ENCODE measurements at regions not wholly inside any gene's neighbourhood (a gene's known extent, or its start where the extent isn't known, plus 50 kb on each side); places are given as distances from the start of the nearest gene placed in this dataset.

- Mint-ChIP-seq H3K9me3 (peaks cover 4% of the 10 kb centered on the region), H3K27ac (no peak overlapping the region), H3K4me3 (no peak overlapping the region), H3K27me3 (no peaks in the 10 kb centered on the region), H3K4me1 (no peaks in the 10 kb centered on the region), H3K36me3 (no peaks in the 10 kb centered on the region)
- DNase-seq: no peak
Measured at GRCh38 chr4:188197566-188197965, 58.3 kb downstream of the TRIML1 start.

GRCh38 chr4:188198982-188199792 lies 59.9 kb downstream of the TRIML1 start:
- no peak for DNase-seq
- Mint-ChIP-seq H3K27me3 (no peaks in the 10 kb centered on the region), H3K9me3 (peaks cover 6% of the 10 kb centered on the region), H3K36me3 (no peaks in the 10 kb centered on the region), H3K4me1 (no peaks in the 10 kb centered on the region), H3K27ac (no peak overlapping the region), H3K4me3 (no peak overlapping the region)

- Mint-ChIP-seq H3K27me3 (no peaks in the 10 kb centered on the region), H3K27ac (no peak overlapping the region), H3K4me3 (no peak overlapping the region), H3K9me3 (peaks cover 6% of the 10 kb centered on the region), H3K36me3 (no peaks in the 10 kb centered on the region), H3K4me1 (no peaks in the 10 kb centered on the region)
- no peak for DNase-seq
Measured at GRCh38 chr4:188201851-188202250, 62.6 kb downstream of the TRIML1 start.

- Mint-ChIP-seq H3K36me3 (no peaks in the 10 kb centered on the region), H3K9me3 (peaks cover 9% of the 10 kb centered on the region), H3K27me3 (no peaks in the 10 kb centered on the region), H3K4me1 (no peaks in the 10 kb centered on the region), H3K27ac (no peak overlapping the region), H3K4me3 (no peak overlapping the region)
- DNase-seq: no peak
Measured at GRCh38 chr4:188206783-188207182, 67.5 kb downstream of the TRIML1 start.

- peaks cover 6% of the 10 kb centered on the region for H3K9me3 Mint-ChIP-seq
- no peak overlapping the region for H3K4me3 Mint-ChIP-seq
- no peak overlapping the region for H3K27ac Mint-ChIP-seq
- H3K4me1 Mint-ChIP-seq: no peaks in the 10 kb centered on the region
- no peaks in the 10 kb centered on the region for H3K27me3 Mint-ChIP-seq
- no peak for DNase-seq
- H3K36me3 Mint-ChIP-seq: peaks cover 1% of the 10 kb centered on the region
Measured at GRCh38 chr4:188214861-188215260, 75.6 kb downstream of the TRIML1 start.

- no peaks in the 10 kb centered on the region for H3K27me3 Mint-ChIP-seq
- DNase-seq: no peak
- peaks cover 1% of the 10 kb centered on the region for H3K36me3 Mint-ChIP-seq
- H3K4me1 Mint-ChIP-seq: no peaks in the 10 kb centered on the region
- no peak overlapping the region for H3K4me3 Mint-ChIP-seq
- no peak overlapping the region for H3K27ac Mint-ChIP-seq
- peaks cover 3% of the 10 kb centered on the region for H3K9me3 Mint-ChIP-seq
Measured at GRCh38 chr4:188218392-188218791, 79.2 kb downstream of the TRIML1 start.

- Mint-ChIP-seq H3K27ac (no peak overlapping the region), H3K4me1 (no peaks in the 10 kb centered on the region), H3K9me3 (peaks cover 3% of the 10 kb centered on the region), H3K4me3 (no peak overlapping the region), H3K36me3 (peaks cover 1% of the 10 kb centered on the region), H3K27me3 (no peaks in the 10 kb centered on the region)
- no peak for DNase-seq
Measured at GRCh38 chr4:188220006-188220405, 80.8 kb downstream of the TRIML1 start.

GRCh38 chr4:188221090-188221489 lies 81.8 kb downstream of the TRIML1 start:
- H3K27me3 Mint-ChIP-seq: no peaks in the 10 kb centered on the region
- no peak for DNase-seq
- H3K4me3 Mint-ChIP-seq: no peak overlapping the region
- peaks cover 1% of the 10 kb centered on the region for H3K36me3 Mint-ChIP-seq
- H3K27ac Mint-ChIP-seq: no peak overlapping the region
- H3K4me1 Mint-ChIP-seq: no peaks in the 10 kb centered on the region
- H3K9me3 Mint-ChIP-seq: peaks cover 3% of the 10 kb centered on the region

GRCh38 chr4:188228279-188228678 lies 89.0 kb downstream of the TRIML1 start:
- Mint-ChIP-seq H3K27ac (no peak overlapping the region), H3K4me3 (no peak overlapping the region), H3K4me1 (no peaks in the 10 kb centered on the region), H3K27me3 (no peaks in the 10 kb centered on the region), H3K9me3 (no peaks in the 10 kb centered on the region), H3K36me3 (no peaks in the 10 kb centered on the region)
- no peak for DNase-seq

GRCh38 chr4:188232428-188232827 lies 93.2 kb downstream of the TRIML1 start:
- H3K4me3 Mint-ChIP-seq: no peak overlapping the region
- H3K27me3 Mint-ChIP-seq: no peaks in the 10 kb centered on the region
- no peaks in the 10 kb centered on the region for H3K9me3 Mint-ChIP-seq
- H3K36me3 Mint-ChIP-seq: no peaks in the 10 kb centered on the region
- no peaks in the 10 kb centered on the region for H3K4me1 Mint-ChIP-seq
- DNase-seq: no peak
- no peak overlapping the region for H3K27ac Mint-ChIP-seq

- Mint-ChIP-seq H3K27me3 (no peaks in the 10 kb centered on the region), H3K36me3 (no peaks in the 10 kb centered on the region), H3K4me3 (no peak overlapping the region), H3K9me3 (peaks cover 2% of the 10 kb centered on the region), H3K4me1 (no peaks in the 10 kb centered on the region), H3K27ac (no peak overlapping the region)
- no peak for DNase-seq
Measured at GRCh38 chr4:188242041-188242440, 102.8 kb downstream of the TRIML1 start.

- Mint-ChIP-seq H3K27ac (no peak overlapping the region), H3K27me3 (no peaks in the 10 kb centered on the region), H3K4me1 (no peaks in the 10 kb centered on the region), H3K9me3 (no peaks in the 10 kb centered on the region), H3K4me3 (no peak overlapping the region), H3K36me3 (no peaks in the 10 kb centered on the region)
- no peak for DNase-seq
Measured at GRCh38 chr4:188245651-188246050, 106.4 kb downstream of the TRIML1 start.

- H3K9me3 Mint-ChIP-seq: no peaks in the 10 kb centered on the region
- no peaks in the 10 kb centered on the region for H3K4me1 Mint-ChIP-seq
- no peaks in the 10 kb centered on the region for H3K27me3 Mint-ChIP-seq
- DNase-seq: no peak
- no peak overlapping the region for H3K4me3 Mint-ChIP-seq
- H3K27ac Mint-ChIP-seq: no peak overlapping the region
- no peaks in the 10 kb centered on the region for H3K36me3 Mint-ChIP-seq
Measured at GRCh38 chr4:188246488-188246887, 107.2 kb downstream of the TRIML1 start.

GRCh38 chr4:188254211-188254610 lies 115.0 kb downstream of the TRIML1 start:
- Mint-ChIP-seq H3K4me1 (no peaks in the 10 kb centered on the region), H3K36me3 (no peaks in the 10 kb centered on the region), H3K27ac (no peak overlapping the region), H3K27me3 (no peaks in the 10 kb centered on the region), H3K4me3 (no peak overlapping the region), H3K9me3 (peaks cover 2% of the 10 kb centered on the region)
- DNase-seq: no peak

- H3K4me3 Mint-ChIP-seq: no peak overlapping the region
- DNase-seq: no peak
- no peaks in the 10 kb centered on the region for H3K36me3 Mint-ChIP-seq
- no peaks in the 10 kb centered on the region for H3K4me1 Mint-ChIP-seq
- no peaks in the 10 kb centered on the region for H3K27me3 Mint-ChIP-seq
- peaks cover 13% of the 10 kb centered on the region for H3K9me3 Mint-ChIP-seq
- H3K27ac Mint-ChIP-seq: no peak overlapping the region
Measured at GRCh38 chr4:188262464-188262863, 123.2 kb downstream of the TRIML1 start.

- no peaks in the 10 kb centered on the region for H3K36me3 Mint-ChIP-seq
- H3K9me3 Mint-ChIP-seq: peaks cover 16% of the 10 kb centered on the region
- DNase-seq: no peak
- H3K27me3 Mint-ChIP-seq: no peaks in the 10 kb centered on the region
- no peak overlapping the region for H3K4me3 Mint-ChIP-seq
- no peak overlapping the region for H3K27ac Mint-ChIP-seq
- no peaks in the 10 kb centered on the region for H3K4me1 Mint-ChIP-seq
Measured at GRCh38 chr4:188263321-188263720, 124.1 kb downstream of the TRIML1 start.
